ENCODE measurements at regions not wholly inside any gene's neighbourhood (a gene's known extent, or its start where the extent isn't known, plus 50 kb on each side); places are given as distances from the start of the nearest gene placed in this dataset.

DNA sequence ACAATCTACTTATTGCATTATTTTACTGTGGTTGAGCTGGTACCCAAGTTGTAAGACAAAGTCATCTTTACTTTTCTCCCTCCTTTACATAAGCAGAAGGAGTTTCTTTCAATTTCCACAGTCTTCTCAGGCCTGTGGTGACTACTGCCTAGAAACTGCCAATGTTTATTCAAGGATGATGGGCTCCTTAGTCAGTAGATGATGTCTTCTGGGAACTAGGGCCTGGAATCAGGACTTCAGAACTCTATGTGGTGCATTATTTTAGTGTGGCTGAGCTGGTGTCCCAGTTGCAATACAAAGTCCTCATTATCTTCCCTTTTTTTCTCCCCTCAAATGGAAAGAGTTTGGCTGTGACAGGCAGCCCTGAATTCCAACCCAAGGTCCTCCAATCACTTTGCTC lies 1762.5 kb downstream of the SI start:
- Histone ChIP-seq H3K27ac (ENCODE audit: low read depth, low read length) (no peak overlapping the region), H4K20me1 (ENCODE audit: control insufficient read depth, insufficient read depth, low read depth, low read length) (no peaks in the 10 kb centered on the region), H3K36me3 (ENCODE audit: control insufficient read depth, low read length) (no peaks in the 10 kb centered on the region), H3K9me2 (replicated peaks; ENCODE audit: control insufficient read depth, low read length) (no peaks in the 10 kb centered on the region), H3K27me3 (ENCODE audit: control insufficient read depth, low read length) (no peaks in the 10 kb centered on the region), H3K4me2 (ENCODE audit: low read length) (no peak overlapping the region), H3K4me3 (ENCODE audit: low read length) (no peak overlapping the region), H3K4me1 (ENCODE audit: control insufficient read depth, low read length) (no peaks in the 10 kb centered on the region), H3F3A (ENCODE audit: control insufficient read depth, insufficient read depth) (no peaks in the 10 kb centered on the region), H3K9me3 (ENCODE audit: control insufficient read depth, insufficient read depth, low read length) (no peaks in the 10 kb centered on the region), H3K79me2 (ENCODE audit: control insufficient read depth, low read length) (no peaks in the 10 kb centered on the region)
- TF ChIP-seq EZH2phosphoT487 (IDR thresholded peaks at IDR 0.05; ENCODE audit: borderline replicate concordance, low read length): no peak
- TF ChIP-seq, protein P1, sequence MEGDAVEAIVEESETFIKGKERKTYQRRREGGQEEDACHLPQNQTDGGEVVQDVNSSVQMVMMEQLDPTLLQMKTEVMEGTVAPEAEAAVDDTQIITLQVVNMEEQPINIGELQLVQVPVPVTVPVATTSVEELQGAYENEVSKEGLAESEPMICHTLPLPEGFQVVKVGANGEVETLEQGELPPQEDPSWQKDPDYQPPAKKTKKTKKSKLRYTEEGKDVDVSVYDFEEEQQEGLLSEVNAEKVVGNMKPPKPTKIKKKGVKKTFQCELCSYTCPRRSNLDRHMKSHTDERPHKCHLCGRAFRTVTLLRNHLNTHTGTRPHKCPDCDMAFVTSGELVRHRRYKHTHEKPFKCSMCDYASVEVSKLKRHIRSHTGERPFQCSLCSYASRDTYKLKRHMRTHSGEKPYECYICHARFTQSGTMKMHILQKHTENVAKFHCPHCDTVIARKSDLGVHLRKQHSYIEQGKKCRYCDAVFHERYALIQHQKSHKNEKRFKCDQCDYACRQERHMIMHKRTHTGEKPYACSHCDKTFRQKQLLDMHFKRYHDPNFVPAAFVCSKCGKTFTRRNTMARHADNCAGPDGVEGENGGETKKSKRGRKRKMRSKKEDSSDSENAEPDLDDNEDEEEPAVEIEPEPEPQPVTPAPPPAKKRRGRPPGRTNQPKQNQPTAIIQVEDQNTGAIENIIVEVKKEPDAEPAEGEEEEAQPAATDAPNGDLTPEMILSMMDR (IDR thresholded peaks at IDR 0.05; ENCODE audit: low read depth, low read length, poor library complexity, severe bottlenecking): no peak

- Histone ChIP-seq H3K4me1 (ENCODE audit: control insufficient read depth, low read length) (no peaks in the 10 kb centered on the region), H3K4me2 (ENCODE audit: low read length) (no peak overlapping the region), H3K9me3 (ENCODE audit: control insufficient read depth, insufficient read depth, low read length) (peaks cover 4% of the 10 kb centered on the region; the same call in 1 of the 2 replicates)
Measured at GRCh38 chr3:163306405-163306804, 1771.9 kb downstream of the SI start.

DNA sequence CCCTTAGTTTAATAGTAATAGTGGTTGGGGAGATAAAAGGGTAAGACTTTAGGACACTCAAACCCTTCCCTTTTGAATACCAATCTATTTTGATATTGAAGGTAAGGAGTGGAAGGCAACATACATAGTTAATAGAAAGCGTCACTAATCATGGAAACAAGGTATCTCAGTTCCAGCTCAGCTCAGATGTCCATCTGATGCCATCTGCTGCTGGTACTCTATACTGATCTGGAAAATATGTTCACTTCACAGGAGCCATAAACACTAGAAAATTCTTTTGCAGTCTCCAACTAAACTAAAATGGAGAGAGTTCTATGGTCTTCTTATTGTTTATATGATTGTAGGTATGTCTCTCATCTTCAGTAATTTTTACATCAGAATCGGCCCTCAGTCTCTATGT lies 1777.1 kb downstream of the OTOL1 start:
- H3K36me3 ChIP-seq (ENCODE audit: control insufficient read depth, low read length): no peaks in the 10 kb centered on the region
- H3K4me2 ChIP-seq (ENCODE audit: low read length): no peak overlapping the region
- H3K4me1 ChIP-seq (ENCODE audit: control insufficient read depth, low read length): no peaks in the 10 kb centered on the region
- H3K4me3 ChIP-seq (ENCODE audit: low read length): no peak overlapping the region
- no peak overlapping the region for H3K27ac ChIP-seq (ENCODE audit: low read depth, low read length)
- TF ChIP-seq, protein P1 (IDR thresholded peaks at IDR 0.05; ENCODE audit: low read depth, low read length, poor library complexity, severe bottlenecking): no peak
- TF ChIP-seq EZH2phosphoT487 (IDR thresholded peaks at IDR 0.05; ENCODE audit: borderline replicate concordance, low read length): no peak
- no peaks in the 10 kb centered on the region for H3K9me2 ChIP-seq (replicated peaks; ENCODE audit: control insufficient read depth, low read length)
- no peaks in the 10 kb centered on the region for H4K20me1 ChIP-seq (ENCODE audit: control insufficient read depth, insufficient read depth, low read depth, low read length)
- H3F3A ChIP-seq (ENCODE audit: control insufficient read depth, insufficient read depth): no peaks in the 10 kb centered on the region
- no peaks in the 10 kb centered on the region for H3K9me3 ChIP-seq (ENCODE audit: control insufficient read depth, insufficient read depth, low read length)
- H3K27me3 ChIP-seq (ENCODE audit: control insufficient read depth, low read length): no peaks in the 10 kb centered on the region
- no peaks in the 10 kb centered on the region for H3K79me2 ChIP-seq (ENCODE audit: control insufficient read depth, low read length)

More at GRCh38 chr3:163306405-163306804, 1771.9 kb downstream of the SI start:
- Histone ChIP-seq H3K9me2 (replicated peaks; ENCODE audit: control insufficient read depth, low read length) (no peaks in the 10 kb centered on the region), H4K20me1 (ENCODE audit: control insufficient read depth, insufficient read depth, low read depth, low read length) (no peaks in the 10 kb centered on the region), H3K36me3 (ENCODE audit: control insufficient read depth, low read length) (no peaks in the 10 kb centered on the region), H3F3A (ENCODE audit: control insufficient read depth, insufficient read depth) (no peaks in the 10 kb centered on the region), H3K27me3 (ENCODE audit: control insufficient read depth, low read length) (no peaks in the 10 kb centered on the region), H3K4me3 (ENCODE audit: low read length) (no peak overlapping the region), H3K79me2 (ENCODE audit: control insufficient read depth, low read length) (no peaks in the 10 kb centered on the region), H3K27ac (ENCODE audit: low read depth, low read length) (no peak overlapping the region)
- TF ChIP-seq EZH2phosphoT487 (IDR thresholded peaks at IDR 0.05; ENCODE audit: borderline replicate concordance, low read length): no peak

DNA sequence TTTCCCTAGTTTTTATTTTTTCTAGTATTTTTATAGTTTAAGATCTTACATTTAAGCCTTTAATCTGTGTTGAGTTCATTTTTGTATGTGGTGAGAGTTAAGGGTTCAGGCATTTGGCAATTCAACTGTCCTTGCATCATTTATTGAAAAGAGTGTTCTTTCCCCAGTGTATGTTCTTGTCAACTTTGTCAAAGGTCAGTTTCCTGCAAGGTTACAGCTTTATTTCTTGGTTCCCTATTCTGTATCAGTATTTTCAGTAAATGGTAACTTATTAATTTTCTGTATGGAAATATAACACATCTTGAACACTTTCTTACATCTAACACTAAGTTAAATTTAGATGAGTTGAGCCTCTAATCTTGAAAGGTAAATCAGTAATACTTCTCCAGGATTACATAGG lies 1770.1 kb downstream of the OTOL1 start:
- Histone ChIP-seq H3K4me3 (ENCODE audit: low read length) (no peak overlapping the region), H3K9me2 (replicated peaks; ENCODE audit: control insufficient read depth, low read length) (no peaks in the 10 kb centered on the region), H3K4me2 (ENCODE audit: low read length) (no peak overlapping the region), H3K36me3 (ENCODE audit: control insufficient read depth, low read length) (no peaks in the 10 kb centered on the region), H3K27ac (ENCODE audit: low read depth, low read length) (no peak overlapping the region), H3K9me3 (ENCODE audit: control insufficient read depth, insufficient read depth, low read length) (no peaks in the 10 kb centered on the region), H3K27me3 (ENCODE audit: control insufficient read depth, low read length) (no peaks in the 10 kb centered on the region), H3K4me1 (ENCODE audit: control insufficient read depth, low read length) (no peaks in the 10 kb centered on the region), H4K20me1 (ENCODE audit: control insufficient read depth, insufficient read depth, low read depth, low read length) (no peaks in the 10 kb centered on the region), H3K79me2 (ENCODE audit: control insufficient read depth, low read length) (no peaks in the 10 kb centered on the region), H3F3A (ENCODE audit: control insufficient read depth, insufficient read depth) (no peaks in the 10 kb centered on the region)
- TF ChIP-seq, protein P1 (IDR thresholded peaks at IDR 0.05; ENCODE audit: low read depth, low read length, poor library complexity, severe bottlenecking): no peak
- TF ChIP-seq EZH2phosphoT487 (IDR thresholded peaks at IDR 0.05; ENCODE audit: borderline replicate concordance, low read length): no peak

Measured in DOHH2 (cell line).